ENCODE measurements at regions not wholly inside any gene's neighbourhood (a gene's known extent, or its start where the extent isn't known, plus 50 kb on each side); places are given as distances from the start of the nearest gene placed in this dataset.

DNA sequence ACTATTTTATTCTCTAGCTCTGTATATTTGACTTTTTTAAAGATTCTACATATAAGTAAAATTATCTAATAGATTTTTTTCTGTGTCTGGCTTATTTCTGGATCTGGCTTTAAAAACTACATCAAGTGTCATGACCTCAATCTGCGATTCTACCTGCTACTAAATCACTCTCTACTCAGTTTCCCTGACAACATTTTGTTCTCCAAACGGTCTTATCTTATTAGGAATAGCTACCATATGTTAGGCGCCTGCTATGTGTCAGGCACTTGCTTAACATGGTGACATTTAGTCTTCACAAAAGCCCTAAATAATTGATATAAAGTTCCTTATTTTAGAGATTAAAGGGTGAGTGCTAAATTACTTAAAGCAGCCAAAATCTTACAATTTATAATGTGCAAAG, 1362.9 kb upstream of the FLRT2 start:
- no peak for DNase-seq (ENCODE audit: low spot score)

DNA sequence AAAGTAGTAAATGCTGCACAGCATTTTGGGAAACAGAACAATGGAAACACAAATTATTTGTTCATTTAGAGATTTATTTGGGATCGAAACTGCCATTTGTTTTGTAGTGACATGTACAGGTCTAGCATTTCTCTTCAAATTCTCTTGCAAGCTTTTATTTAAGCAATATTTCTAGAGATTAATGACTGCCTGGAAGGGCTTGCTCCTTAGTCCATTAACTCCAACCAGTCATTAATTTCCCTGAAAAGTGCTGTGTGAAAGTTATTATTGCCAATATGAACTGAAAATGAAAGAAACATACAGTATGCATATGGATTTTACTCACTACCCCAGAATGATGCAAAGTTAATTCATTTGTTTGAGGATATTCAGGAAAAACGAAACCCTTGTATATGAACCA, 1349.6 kb upstream of the FLRT2 start:
- DNase-seq (ENCODE audit: low spot score) = no peak

DNA sequence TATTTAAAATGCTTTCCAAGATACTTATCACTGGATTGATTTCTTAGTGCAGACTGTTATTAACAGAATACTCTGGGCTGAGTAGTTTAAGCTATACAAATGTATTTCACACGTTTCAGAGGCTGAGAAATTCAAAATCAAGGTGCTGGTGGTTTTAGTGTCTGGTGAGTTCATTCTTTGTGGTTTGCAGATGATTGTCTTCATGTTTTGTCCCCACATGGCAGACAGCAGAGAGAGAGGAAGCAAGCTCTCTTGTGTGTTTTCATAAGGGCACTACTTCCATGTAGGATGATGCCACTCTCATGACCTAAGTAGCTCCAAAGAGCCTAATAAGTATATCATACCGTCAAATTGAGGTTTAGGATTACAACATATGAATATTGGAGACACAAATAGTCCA, 1348.9 kb upstream of the FLRT2 start:
- DNase-seq (ENCODE audit: low spot score) = no peak

- no peak for DNase-seq (ENCODE audit: low spot score)
Measured at GRCh38 chr14:84195514-84195913, 1334.4 kb upstream of the FLRT2 start.

DNA sequence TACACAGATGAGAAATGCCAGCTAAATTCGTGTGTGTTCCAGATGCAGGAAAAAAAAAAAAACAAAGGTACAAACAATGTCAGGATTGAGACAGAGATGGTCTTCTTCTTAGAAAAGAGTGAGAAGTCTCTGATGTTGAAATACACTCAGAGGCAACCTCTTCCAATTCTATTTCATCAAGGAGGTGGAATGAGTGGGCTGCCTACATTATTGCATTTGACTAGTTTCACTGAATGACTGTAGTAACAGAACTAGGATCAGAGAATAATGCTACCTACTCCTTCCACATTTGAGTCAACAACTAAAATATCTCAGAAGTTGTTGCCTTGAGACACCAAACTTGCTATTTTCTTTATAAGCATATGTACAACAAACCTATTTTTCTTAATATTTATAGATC, 1332.2 kb upstream of the FLRT2 start:
- no peak for DNase-seq (ENCODE audit: low spot score)

DNA sequence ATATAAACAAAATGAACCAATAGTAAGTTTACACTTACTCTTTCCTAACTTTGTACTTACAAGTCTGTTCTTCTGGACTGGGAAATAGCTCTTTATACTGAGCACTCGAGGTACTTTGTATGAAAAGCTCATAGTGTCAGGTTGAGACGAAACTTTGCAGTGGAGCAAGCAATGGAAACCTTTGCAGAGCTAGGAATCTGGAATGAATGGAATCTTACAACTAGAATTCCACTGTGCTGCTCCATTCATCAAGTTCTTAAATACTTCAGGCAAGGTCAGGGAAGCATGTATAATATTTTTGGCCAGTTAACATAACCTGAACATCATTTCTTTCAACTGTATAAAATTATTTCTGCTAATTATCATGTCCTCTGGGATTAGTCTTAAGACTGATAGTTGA, 1327.5 kb upstream of the FLRT2 start:
- no peak for DNase-seq (ENCODE audit: low spot score)

- DNase-seq (ENCODE audit: low spot score) = no peak
Measured at GRCh38 chr14:84203896-84204295, 1326.0 kb upstream of the FLRT2 start.

DNA sequence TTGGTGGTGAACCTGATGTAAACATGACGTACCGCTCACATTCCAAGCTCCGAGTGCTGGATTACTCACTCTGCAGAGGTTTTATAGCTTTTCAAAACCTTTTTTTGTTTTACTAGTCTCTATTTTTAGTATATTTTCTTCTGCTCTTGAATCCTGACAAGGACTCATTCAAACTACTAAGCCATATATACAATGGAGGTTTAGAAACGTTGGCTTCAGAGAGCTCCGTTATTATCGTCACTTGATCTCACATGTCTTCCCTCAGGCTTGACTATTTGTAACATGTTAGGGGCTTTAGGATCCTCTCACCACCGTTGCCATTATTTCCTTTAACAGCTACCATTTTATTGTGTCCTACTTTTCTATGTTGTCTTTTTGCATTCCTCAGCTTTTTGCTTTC, 1321.5 kb upstream of the FLRT2 start:
- DNase-seq (ENCODE audit: low spot score) = no peak

DNA sequence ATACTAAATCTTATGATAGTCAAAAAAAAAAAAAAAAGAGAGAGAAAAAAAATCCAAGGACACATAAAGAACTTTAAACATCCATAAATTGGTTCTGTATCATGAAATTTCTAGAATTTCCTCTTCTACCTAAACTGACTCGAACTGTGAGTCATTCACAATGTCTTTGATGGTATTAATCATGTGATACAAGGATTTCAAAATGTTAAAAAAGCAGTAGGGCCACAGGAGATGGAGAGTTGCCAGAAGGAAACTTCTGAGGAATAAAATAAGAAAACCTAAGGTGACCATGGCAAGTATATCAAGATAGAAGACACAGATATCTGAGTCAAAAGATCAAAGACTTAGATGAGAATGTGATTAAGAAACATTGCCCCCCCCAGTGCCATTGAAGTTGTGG, 1320.9 kb upstream of the FLRT2 start:
- no peak for DNase-seq (ENCODE audit: low spot score)

GRCh38 chr14:84217066-84217465, 1312.9 kb upstream of the FLRT2 start:
- no peak for DNase-seq (ENCODE audit: low spot score)

DNA sequence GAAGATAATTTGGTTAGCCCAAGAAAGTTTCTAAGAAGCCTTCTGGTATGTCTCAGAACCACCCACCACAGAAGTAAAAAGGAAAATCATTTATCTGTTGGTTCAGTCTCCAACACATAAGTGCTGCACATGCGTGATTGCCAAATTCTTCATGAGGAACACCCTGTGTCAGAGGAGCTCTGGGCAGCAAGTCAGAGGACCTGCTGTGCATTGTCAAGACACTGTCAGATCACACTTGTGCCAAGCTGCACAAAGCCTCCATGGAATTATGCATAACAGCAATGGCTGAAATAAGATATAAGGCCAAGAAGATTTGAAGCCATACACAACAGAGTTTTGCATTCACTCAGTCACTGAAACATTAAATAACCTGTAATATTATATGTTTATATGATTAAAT, 1304.7 kb upstream of the FLRT2 start:
- DNase-seq (ENCODE audit: low spot score) = peak; percentile 41

DNA sequence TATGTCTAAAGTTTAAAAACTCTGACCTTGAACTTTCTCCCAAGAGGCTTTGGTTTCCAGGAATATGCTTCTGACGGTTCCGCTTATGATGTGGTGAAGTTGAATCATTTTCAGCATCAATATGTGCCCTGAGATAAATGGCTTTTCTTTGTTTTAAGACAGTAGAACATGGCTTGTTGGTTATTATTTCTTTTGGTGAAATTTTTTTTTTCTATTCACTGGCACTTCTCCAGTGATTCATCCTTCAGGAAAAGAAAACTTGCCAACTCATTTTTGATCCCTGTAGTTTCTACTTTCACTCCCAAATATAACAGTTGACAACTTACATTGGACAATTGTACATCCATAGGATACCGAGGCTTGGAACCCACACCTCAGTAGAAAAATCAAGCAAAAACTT, 1301.2 kb upstream of the FLRT2 start:
- DNase-seq (ENCODE audit: low spot score) = no peak

DNA sequence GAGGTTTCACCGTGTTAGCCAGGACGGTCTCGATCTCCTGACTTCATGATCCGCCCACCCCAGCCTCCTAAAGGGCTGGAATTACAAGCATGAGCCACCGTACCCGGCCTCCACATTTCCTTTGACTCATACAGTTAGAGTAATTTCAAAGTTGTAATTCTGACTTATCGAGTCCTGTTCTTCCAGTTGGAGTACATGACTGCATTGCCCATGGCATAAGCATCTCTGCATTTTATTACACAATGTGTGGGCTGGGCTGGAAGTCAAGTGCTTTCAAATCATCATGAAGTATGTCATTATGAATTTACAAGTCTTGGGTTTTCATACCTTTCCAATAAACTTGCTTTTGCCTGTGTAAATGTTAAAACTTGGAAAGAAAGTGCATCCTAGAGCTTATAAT, 1295.7 kb upstream of the FLRT2 start:
- no peak for DNase-seq (ENCODE audit: low spot score)

DNA sequence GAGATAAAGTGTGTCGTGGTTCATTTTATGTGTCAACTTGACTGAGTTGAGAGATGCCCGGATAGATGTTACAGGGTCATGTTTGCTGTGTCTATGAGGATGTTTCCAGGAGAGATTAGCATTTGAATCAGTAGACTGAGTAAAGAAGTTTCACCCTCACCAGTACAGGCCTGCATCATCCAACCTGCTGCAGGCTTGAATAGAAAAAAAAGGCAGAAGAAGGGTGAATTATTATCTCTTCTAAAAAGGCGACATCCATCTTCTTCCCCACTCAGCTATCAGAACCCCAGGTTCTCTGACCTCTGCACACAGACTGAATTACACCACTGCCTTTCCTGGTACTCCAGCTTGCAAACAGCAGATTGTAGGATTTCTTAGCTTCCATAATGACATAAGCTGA, 1293.7 kb upstream of the FLRT2 start:
- no peak for DNase-seq (ENCODE audit: low spot score)

- DNase-seq (ENCODE audit: low spot score) = no peak
Measured at GRCh38 chr14:84237881-84238280, 1292.1 kb upstream of the FLRT2 start.

DNA sequence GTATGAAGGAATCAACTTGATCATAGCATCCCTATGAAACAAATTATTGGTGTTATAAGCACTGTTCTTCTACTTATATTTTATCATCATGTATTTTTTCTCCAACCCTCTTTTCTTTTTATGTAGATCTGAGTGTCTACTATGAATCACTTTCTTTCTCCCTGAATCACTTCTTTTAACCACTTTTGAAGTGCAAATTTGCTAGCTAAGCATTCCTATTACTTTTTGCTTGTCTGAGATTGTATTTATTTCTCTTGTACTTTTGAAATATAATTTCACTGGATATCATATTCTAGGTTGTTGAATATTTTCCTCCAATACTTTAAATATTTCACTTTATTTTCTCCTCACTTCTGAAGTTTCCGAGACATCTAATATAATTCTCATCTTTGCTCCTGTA, 1282.3 kb upstream of the FLRT2 start:
- no peak for DNase-seq (ENCODE audit: low spot score)

DNA sequence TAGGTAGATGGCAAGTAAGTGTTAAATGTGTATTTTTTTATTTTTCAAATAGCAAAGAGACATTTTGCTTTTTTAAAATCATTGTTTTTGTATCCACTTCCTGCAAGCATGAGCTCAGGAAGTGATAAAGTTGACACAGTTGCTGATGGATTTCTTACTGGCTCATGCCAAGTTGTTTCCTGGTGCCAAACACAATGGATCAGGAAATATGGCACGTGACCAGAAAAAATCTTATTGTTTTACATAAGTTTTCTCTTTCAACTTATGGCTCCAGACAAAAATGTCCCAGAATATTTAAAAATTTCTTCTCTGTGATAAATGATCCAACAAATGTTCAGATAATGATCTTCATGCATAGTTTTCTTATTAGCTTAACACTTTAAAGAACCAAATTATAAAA, 1279.1 kb upstream of the FLRT2 start:
- no peak for DNase-seq (ENCODE audit: low spot score)

- DNase-seq (ENCODE audit: low spot score) = no peak
Measured at GRCh38 chr14:84251411-84252115, 1278.4 kb upstream of the FLRT2 start.

DNA sequence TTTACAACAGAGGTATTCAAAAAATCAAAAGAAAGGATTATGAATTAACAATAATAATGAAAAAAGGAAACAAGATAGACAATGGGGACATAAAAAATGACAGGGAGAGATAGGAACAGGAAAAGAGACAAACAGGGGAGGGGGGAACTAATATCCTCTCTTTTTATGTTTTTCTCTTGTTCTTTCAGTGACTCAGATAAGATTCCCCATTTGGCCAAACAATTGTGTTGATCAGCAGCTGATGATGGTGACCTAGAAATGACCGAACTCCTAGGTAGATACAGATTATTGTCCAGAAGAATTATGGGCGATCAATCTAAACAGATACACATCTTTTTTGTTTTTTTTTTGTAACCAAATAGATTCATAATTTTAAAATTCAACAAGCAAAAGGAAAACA, 1277.2 kb upstream of the FLRT2 start:
- DNase-seq (ENCODE audit: low spot score) = no peak

DNA sequence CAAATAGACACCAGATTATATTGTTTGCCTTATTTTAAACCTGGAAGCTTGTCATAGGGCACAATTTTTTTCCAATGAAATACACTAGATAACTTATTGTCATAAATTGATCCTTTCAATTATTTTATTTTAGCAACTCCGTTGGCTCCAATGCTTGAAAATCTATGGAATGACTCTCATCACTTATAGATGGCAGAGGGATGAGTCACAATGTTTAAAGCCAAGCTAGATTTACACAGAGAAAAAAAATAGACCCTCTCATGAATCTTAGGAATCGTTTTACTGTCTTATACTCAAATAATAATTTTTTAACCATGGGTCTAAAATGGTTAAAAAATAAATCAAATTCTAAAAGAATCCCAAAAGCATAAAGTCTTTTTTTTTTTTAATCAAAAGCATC, 1276.6 kb upstream of the FLRT2 start:
- DNase-seq (ENCODE audit: low spot score) = no peak

GRCh38 chr14:84254290-84254689, 1275.7 kb upstream of the FLRT2 start:
- DNase-seq (ENCODE audit: low spot score) = no peak

DNA sequence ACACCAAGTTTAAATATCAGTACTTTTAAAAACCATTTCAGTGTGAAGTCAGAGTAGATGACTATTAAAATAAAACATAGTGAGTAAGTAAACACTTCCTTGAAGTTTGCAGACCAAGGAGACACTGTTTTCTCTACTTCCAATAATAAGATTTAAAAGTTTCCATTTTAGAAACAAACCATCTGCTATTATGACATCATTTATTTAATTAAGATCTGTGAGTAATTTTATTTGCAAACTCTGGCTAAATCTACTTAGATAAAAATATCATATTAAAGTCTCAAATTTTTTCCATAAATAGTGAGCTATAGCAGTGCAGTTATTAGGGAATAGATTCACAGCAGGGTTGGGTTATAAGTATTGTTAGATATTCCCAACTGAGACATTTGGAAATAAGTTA, 1267.0 kb upstream of the FLRT2 start:
- DNase-seq (ENCODE audit: low spot score) = no peak

DNA sequence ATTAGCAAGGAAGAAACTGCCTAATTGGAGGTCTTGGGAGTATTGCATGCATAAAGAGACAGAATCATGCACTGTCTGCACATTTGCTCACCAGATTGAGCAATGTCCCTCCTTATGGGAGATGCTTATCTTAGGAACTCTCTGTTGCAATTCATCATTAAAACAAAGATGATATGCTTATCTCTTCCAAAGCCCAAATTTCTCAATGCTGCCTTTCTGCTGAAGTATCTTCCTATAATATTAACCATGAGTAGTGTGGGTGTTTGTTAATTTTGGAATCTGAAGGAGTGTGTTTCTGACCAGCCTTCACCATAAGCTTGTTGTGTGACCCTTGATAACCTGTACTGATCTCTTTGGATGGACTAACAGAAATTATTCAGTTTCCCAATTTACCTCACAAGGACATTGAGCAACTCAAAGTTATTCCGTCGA, 1257.6 kb upstream of the FLRT2 start:
- no peak for DNase-seq (ENCODE audit: low spot score)

DNA sequence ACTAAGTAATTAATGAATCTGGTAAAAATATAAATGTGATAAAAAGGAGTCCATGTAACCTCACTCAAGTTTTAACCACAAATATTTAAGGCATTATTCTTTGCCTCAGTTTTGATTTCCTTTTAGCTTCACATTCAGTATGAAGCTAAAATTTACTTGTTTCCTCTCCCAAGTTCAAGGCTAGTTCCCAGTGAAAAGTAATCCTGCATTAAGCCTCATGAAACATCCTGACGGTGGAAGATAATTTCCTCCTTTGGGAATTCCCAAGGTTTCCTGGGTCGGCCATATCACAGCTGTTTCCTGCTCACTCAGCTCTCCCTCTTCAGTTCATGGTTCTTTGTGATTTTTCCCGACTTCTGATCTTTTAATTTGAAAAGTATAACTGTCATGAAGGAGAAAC, 1256.8 kb upstream of the FLRT2 start:
- DNase-seq (ENCODE audit: low spot score) = no peak

DNA sequence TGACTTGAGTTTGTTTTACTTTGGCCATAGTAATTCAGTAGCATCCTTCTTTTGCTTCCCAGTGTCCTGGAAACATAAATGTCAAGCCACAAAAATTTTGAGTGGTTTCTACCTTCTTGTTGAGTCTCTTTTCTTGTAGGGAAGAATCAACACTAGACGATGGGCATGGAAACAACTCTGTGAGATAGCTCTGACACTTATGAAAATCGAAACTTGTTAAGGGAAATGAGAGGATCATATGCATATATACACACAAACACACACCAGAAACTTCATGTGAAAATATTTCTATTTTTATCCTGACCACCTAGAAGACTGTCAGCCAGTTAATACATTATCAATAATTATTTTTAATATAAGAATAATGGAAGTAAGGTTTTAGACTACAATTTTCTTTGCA, 1247.3 kb upstream of the FLRT2 start:
- DNase-seq (ENCODE audit: low spot score) = no peak
